Left ventricle myocardium inferior (tissue), 1 donor: ENCODE measurements at regions not wholly inside any gene's neighbourhood (a gene's known extent, or its start where the extent isn't known, plus 50 kb on each side); places are given as distances from the start of the nearest gene placed in this dataset.

Source experiments
- DNase-seq: peaks from one replicate; pipeline ENCODE4 v3.0.0-alpha.2; 2020
- H3K27ac ChIP-seq: fragments of 200-600 bp; replicated peaks from 2 replicates; pipeline ENCODE4 v1.8.0; 2021
- H3K27me3 ChIP-seq: fragments of 200-600 bp; 2 replicates; pipeline ENCODE4 v1.8.0; 2021; ENCODE audit warnings: low read depth
- H3K36me3 ChIP-seq: fragments of 200-600 bp; 2 replicates; pipeline ENCODE4 v1.8.0; 2021
- H3K4me1 ChIP-seq: fragments of 200-600 bp; 2 replicates; pipeline ENCODE4 v1.8.0; 2021
- H3K4me3 ChIP-seq: fragments of 200-600 bp; 2 replicates; pipeline ENCODE4 v1.8.0; 2021; ENCODE audit warnings: mild to moderate bottlenecking, moderate library complexity
- H3K9me3 ChIP-seq: fragments of 200-600 bp; replicated peaks from 2 replicates; pipeline ENCODE4 v1.8.0; 2021
- intact Hi-C: fragments of 100-400 bp; cut with micrococcal nuclease; formaldehyde crosslinking; loops from one replicate; pipeline ENCODE4 v1.11.0; 2022
- TF ChIP-seq, protein P1 (sequence below): fragments of 200-600 bp; IDR thresholded peaks from 2 replicates; pipeline ENCODE4 v1.8.0; 2021; ENCODE audit warnings: antibody characterized with exemption, mild to moderate bottlenecking, borderline replicate concordance
- donor health status: DM: no; HTN: yes; CAD: no; lungs with severe emphysema.

- no peak overlapping the region for H3K4me3 ChIP-seq
- intact Hi-C loops = no loop called here
- H3K27ac ChIP-seq = no peak overlapping the region
- peaks cover 41% of the 10 kb centered on the region for H3K9me3 ChIP-seq
- H3K4me1 ChIP-seq = no peaks in the 10 kb centered on the region
- no peaks in the 10 kb centered on the region for H3K36me3 ChIP-seq
- TF ChIP-seq, protein P1, sequence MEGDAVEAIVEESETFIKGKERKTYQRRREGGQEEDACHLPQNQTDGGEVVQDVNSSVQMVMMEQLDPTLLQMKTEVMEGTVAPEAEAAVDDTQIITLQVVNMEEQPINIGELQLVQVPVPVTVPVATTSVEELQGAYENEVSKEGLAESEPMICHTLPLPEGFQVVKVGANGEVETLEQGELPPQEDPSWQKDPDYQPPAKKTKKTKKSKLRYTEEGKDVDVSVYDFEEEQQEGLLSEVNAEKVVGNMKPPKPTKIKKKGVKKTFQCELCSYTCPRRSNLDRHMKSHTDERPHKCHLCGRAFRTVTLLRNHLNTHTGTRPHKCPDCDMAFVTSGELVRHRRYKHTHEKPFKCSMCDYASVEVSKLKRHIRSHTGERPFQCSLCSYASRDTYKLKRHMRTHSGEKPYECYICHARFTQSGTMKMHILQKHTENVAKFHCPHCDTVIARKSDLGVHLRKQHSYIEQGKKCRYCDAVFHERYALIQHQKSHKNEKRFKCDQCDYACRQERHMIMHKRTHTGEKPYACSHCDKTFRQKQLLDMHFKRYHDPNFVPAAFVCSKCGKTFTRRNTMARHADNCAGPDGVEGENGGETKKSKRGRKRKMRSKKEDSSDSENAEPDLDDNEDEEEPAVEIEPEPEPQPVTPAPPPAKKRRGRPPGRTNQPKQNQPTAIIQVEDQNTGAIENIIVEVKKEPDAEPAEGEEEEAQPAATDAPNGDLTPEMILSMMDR = no peak
- DNase-seq = no peak
- peaks cover 2% of the 10 kb centered on the region for H3K27me3 ChIP-seq
Measured at GRCh38 chr7:4319280-4319679, 362.8 kb upstream of the FOXK1 start.

- intact Hi-C loops = no loop called here
- DNase-seq = no peak
- Histone ChIP-seq H3K27ac (no peak overlapping the region), H3K4me3 (no peak overlapping the region), H3K4me1 (no peaks in the 10 kb centered on the region), H3K27me3 (peaks cover 11% of the 10 kb centered on the region), H3K9me3 (peaks cover 20% of the 10 kb centered on the region), H3K36me3 (no peaks in the 10 kb centered on the region)
- TF ChIP-seq, protein P1 = no peak
Measured at GRCh38 chr7:4325732-4326131, 356.4 kb upstream of the FOXK1 start.

DNA sequence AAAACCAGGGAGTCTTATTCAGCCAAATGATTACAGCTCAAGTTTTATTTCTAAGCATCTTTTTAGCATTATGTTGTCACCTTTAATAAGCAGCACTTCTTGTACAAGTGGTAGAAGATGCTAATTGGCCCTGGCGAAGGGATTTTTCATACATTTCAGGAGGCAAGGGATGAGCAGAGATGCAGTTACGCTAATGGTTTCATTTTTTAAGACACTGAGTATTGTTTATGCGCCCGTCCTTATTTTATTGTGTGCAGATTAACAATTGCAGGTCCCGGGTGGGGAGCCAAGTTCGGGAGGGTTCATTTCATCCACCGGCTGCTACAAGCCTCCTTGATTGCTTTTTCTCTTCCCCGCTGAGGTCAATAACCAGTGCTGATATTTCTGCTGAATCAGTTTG lies 350.4 kb upstream of the FOXK1 start:
- Histone ChIP-seq H3K27me3 (peaks cover 18% of the 10 kb centered on the region), H3K9me3 (no peaks in the 10 kb centered on the region), H3K4me1 (no peaks in the 10 kb centered on the region), H3K27ac (no peak overlapping the region), H3K4me3 (no peak overlapping the region), H3K36me3 (no peaks in the 10 kb centered on the region)
- intact Hi-C loops = no loop called here
- TF ChIP-seq, protein P1 = no peak
- no peak for DNase-seq

DNA sequence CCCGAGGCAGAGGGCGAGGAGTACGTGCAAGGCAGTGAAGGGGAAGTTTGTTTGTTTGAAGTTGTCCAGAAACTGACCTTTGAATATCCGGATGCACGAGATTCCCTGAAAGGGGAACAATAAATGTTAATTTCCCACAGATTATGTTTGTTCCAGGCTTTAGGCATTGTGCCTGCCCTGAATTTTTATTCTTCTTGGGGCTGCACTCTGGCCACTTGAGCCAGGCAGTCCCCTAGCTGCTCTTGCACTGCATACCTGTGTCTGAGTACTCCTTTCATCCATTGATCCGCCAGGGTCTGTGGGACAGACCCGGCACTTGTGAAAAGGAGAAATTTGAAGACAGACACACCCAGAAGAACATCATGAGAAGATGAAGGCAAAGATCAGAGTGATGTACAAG lies 343.5 kb upstream of the FOXK1 start:
- peaks cover 3% of the 10 kb centered on the region for H3K27me3 ChIP-seq
- H3K4me3 ChIP-seq = no peak overlapping the region
- no peak overlapping the region for H3K27ac ChIP-seq
- intact Hi-C loops = no loop called here
- TF ChIP-seq, protein P1 = no peak
- DNase-seq = no peak
- H3K4me1 ChIP-seq = no peaks in the 10 kb centered on the region
- no peaks in the 10 kb centered on the region for H3K36me3 ChIP-seq
- H3K9me3 ChIP-seq = peaks cover 9% of the 10 kb centered on the region

DNA sequence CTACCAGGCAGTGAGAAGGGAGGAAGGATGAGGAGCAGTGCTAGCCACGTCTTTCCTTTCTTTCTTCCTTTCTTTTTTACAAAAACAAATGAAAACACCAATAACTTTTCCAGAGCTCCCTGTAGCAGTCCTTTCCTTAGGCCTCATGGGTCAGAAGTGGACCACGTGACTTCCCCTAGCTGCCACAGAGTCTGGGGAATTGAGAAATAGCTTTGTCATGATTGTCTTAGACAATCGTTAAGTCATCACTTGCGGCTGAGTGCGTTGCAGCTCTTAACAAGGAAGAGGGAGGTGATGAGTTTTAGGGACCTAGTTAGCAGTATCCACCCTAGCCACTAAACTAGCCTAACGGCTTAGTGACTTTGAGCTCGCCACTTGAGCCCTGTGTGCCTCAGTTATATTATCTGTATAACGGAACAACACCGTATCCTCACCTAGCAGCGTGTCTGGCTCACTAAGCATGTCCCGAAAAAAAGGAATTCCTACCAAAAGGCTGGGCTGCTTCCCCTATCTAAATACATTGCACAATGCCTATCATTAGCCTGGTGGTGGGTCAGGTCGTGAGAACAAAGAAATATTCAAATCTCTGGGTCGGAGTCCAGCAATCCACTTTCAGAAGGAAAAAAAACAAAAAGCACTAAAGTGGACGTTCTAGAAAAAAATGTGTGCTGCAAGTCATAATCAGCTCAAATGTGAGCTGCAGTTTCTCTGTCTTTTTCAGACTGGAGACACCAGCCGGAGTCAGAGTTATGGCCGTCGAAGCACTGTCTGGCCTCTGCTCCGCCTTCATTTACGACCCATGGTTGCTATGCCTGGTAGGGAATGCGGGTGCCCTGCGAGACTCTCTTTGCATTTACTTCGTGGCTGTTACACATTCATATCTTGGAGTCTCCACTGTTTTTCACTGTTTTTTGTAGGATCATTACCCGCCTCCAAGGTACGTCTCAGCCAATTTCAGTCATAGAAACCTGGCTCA lies 338.5 kb upstream of the FOXK1 start:
- intact Hi-C loops = no loop called here
- H3K27me3 ChIP-seq = peaks cover 3% of the 10 kb centered on the region
- H3K4me3 ChIP-seq = no peak overlapping the region
- H3K36me3 ChIP-seq = no peaks in the 10 kb centered on the region
- TF ChIP-seq, protein P1 = no peak
- DNase-seq = no peak
- H3K4me1 ChIP-seq = no peaks in the 10 kb centered on the region
- H3K9me3 ChIP-seq = peaks cover 30% of the 10 kb centered on the region
- H3K27ac ChIP-seq = no peak overlapping the region
